GM12801 (cell line): ENCODE measurements at regions not wholly inside any gene's neighbourhood (a gene's known extent, or its start where the extent isn't known, plus 50 kb on each side); places are given as distances from the start of the nearest gene placed in this dataset.

Experiments used
- TF ChIP-seq, protein P1 (sequence below): IDR thresholded peaks from one replicate; pipeline ENCODE4 v1.5.1; 2011; ENCODE audit warnings: control low read depth; ENCODE audit not compliant: insufficient read length; ENCODE audit errors: extremely low read depth

DNA sequence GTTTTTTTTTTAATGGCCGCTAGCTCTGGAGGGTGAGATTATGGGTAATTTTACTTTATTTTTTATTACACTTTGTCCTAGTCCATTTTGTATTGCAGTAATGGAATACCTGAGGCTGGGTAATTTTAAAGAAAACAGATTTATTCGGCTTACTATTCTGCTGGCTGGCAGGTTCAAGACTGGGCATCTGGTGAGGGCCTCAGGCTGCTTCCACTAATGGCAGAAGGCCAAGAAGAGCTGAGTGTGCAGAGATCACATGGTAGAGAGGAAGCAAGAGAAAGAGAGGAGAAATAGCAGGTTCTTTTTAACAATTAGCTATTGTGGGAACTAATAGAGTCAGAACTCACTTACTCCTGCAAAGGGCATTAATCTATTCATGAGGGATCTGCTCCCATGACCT is 52.4 kb upstream of the ARHGAP28 start:
- TF ChIP-seq, protein P1, sequence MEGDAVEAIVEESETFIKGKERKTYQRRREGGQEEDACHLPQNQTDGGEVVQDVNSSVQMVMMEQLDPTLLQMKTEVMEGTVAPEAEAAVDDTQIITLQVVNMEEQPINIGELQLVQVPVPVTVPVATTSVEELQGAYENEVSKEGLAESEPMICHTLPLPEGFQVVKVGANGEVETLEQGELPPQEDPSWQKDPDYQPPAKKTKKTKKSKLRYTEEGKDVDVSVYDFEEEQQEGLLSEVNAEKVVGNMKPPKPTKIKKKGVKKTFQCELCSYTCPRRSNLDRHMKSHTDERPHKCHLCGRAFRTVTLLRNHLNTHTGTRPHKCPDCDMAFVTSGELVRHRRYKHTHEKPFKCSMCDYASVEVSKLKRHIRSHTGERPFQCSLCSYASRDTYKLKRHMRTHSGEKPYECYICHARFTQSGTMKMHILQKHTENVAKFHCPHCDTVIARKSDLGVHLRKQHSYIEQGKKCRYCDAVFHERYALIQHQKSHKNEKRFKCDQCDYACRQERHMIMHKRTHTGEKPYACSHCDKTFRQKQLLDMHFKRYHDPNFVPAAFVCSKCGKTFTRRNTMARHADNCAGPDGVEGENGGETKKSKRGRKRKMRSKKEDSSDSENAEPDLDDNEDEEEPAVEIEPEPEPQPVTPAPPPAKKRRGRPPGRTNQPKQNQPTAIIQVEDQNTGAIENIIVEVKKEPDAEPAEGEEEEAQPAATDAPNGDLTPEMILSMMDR = no peak

DNA sequence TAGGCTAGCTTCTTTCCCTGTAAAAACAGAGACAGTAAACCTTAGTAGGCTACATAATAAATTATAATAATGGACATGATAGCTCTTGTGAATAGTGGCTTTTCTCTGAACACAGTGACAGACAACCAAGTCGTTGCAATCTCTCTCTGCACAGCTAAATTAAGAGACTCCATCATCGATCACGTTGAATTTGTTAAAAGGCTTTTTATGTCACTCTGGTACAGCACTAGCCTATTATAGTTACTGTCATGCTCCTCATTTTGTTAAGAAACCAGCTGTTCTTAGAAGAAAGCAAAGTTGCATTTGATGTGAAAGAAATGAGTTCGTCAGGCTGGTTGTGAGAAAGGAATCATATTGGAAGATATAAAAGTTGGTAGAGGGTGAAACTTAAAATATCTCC is 50.3 kb upstream of the ARHGAP28 start:
- TF ChIP-seq, protein P1 = no peak
